IMR-90 (cell line): ENCODE measurements at regions not wholly inside any gene's neighbourhood (a gene's known extent, or its start where the extent isn't known, plus 50 kb on each side); places are given as distances from the start of the nearest gene placed in this dataset.

Source experiments
- ATAC-seq: fragments of 200-7000 bp; cut with Tn5 transposase; 2 replicates; pipeline ENCODE4 v1.9.1; 2020; ENCODE audit warnings: low read depth, mild to moderate bottlenecking, moderate library complexity
- BruUV-seq: library from RNA; stranded (reverse); fragments of 400-500 nt; replicated peaks from 2 replicates; lab custom pipeline; 2021; lab: Mats Ljungman, UMichigan
- CTCF ChIA-PET: fragments of 300-600 bp; formaldehyde crosslinking; extraction: SDS; loops from one replicate; lab custom pipeline; 2021; ENCODE audit warnings: antibody characterized with exemption; lab: Yijun Ruan, JAX
- POLR2A ChIA-PET: fragments of 300-600 bp; sonication (Branson Sonifier 250); formaldehyde crosslinking; loops from one replicate; lab custom pipeline; 2022; ENCODE audit warnings: antibody characterized with exemption; ENCODE audit not compliant: unreplicated experiment; lab: Charles Lee
- DNase-seq: peaks from one replicate; pipeline ENCODE4 v3.0.0; 2013
- H2AFZ ChIP-seq: replicated peaks from 2 replicates; pipeline ENCODE3; 2013; ENCODE audit warnings: low read length, mild to moderate bottlenecking; ENCODE audit not compliant: poor library complexity
- H2AK5ac ChIP-seq: 2 replicates; pipeline ENCODE4 v1.6.1; 2013; ENCODE audit warnings: low read depth, low read length, inconsistent platforms
- H2AK9ac ChIP-seq: replicated peaks from 2 replicates; pipeline ENCODE3; 2013; ENCODE audit warnings: mild to moderate bottlenecking, low read depth, low read length, moderate library complexity; ENCODE audit not compliant: poor library complexity
- H2BK120ac ChIP-seq: 2 replicates; pipeline ENCODE4 v1.6.1; 2013; ENCODE audit warnings: low read depth, low read length, inconsistent platforms
- H2BK15ac ChIP-seq: 3 replicates; pipeline ENCODE4 v1.6.1; 2013; ENCODE audit warnings: low read depth, low read length, inconsistent platforms
- H2BK20ac ChIP-seq: 2 replicates; pipeline ENCODE4 v1.6.1; 2013; ENCODE audit warnings: low read depth, mild to moderate bottlenecking, inconsistent platforms, low read length, moderate library complexity
- H2BK5ac ChIP-seq: 2 replicates; pipeline ENCODE4 v1.6.1; 2013; ENCODE audit warnings: mild to moderate bottlenecking, low read depth, low read length, inconsistent platforms; ENCODE audit not compliant: poor library complexity, severe bottlenecking
- H3K14ac ChIP-seq: replicated peaks from 2 replicates; pipeline ENCODE4 v1.6.1; 2013; ENCODE audit warnings: low read depth, low read length, inconsistent platforms
- H3K18ac ChIP-seq: 2 replicates; pipeline ENCODE4 v1.6.1; 2013; ENCODE audit warnings: low read depth, low read length, control low read depth
- H3K23ac ChIP-seq: 2 replicates; pipeline ENCODE4 v1.6.1; 2013; ENCODE audit warnings: low read depth, low read length, inconsistent platforms
- H3K27ac ChIP-seq: 2 replicates; pipeline ENCODE4 v1.5.1; 2013; ENCODE audit warnings: mild to moderate bottlenecking, control low read depth, low read length; ENCODE audit not compliant: insufficient read depth
- H3K27me3 ChIP-seq: 2 replicates; pipeline ENCODE4 v1.6.1; 2013; ENCODE audit warnings: low read length; ENCODE audit not compliant: control insufficient read depth, insufficient read depth
- H3K36me3 ChIP-seq: 2 replicates; pipeline ENCODE4 v1.6.1; 2013; ENCODE audit warnings: low read length, mixed read lengths; ENCODE audit not compliant: control insufficient read depth, insufficient read depth
- H3K4ac ChIP-seq: 2 replicates; pipeline ENCODE4 v1.6.1; 2013; ENCODE audit warnings: low read depth, low read length, inconsistent platforms
- H3K4me1 ChIP-seq: 2 replicates; pipeline ENCODE4 v1.6.1; 2013; ENCODE audit warnings: low read length, mixed read lengths; ENCODE audit not compliant: control insufficient read depth, insufficient read depth
- H3K4me2 ChIP-seq: 2 replicates; pipeline ENCODE4 v1.6.1; 2013; ENCODE audit warnings: low read depth, mild to moderate bottlenecking, control low read depth, low read length, moderate library complexity
- H3K4me3 ChIP-seq: 2 replicates; pipeline ENCODE4 v1.5.1; 2013; ENCODE audit warnings: low read depth, mild to moderate bottlenecking, control low read depth, low read length, moderate library complexity; ENCODE audit not compliant: insufficient read depth
- H3K56ac ChIP-seq: 2 replicates; pipeline ENCODE4 v1.6.1; 2013; ENCODE audit warnings: low read length, inconsistent platforms; ENCODE audit not compliant: insufficient read depth; ENCODE audit errors: extremely low read depth
- H3K79me1 ChIP-seq, 2 experiments: 2 replicates each; pipeline ENCODE4 v1.6.1; 2013; ENCODE audit warnings: low read length in 2 of 2, inconsistent platforms in 1 of 2, low read depth in 1 of 2
- H3K9ac ChIP-seq: 2 replicates; pipeline ENCODE4 v1.6.1; 2013; ENCODE audit warnings: low read depth, low read length, control low read depth
- H3K9me1 ChIP-seq: 2 replicates; pipeline ENCODE4 v1.6.1; 2013; ENCODE audit warnings: low read length, inconsistent platforms; ENCODE audit not compliant: insufficient read depth
- H3K9me3 ChIP-seq: 2 replicates; pipeline ENCODE4 v1.6.1; 2013; ENCODE audit warnings: low read length; ENCODE audit not compliant: control insufficient read depth, insufficient read depth
- H4K20me1 ChIP-seq: 2 replicates; pipeline ENCODE4 v1.6.1; 2013; ENCODE audit warnings: low read length, inconsistent platforms; ENCODE audit not compliant: insufficient read depth
- H4K5ac ChIP-seq: 2 replicates; pipeline ENCODE4 v1.6.1; 2013; ENCODE audit warnings: mild to moderate bottlenecking, low read depth, low read length, control low read depth
- H4K8ac ChIP-seq, 2 experiments: 2 replicates each; pipeline ENCODE4 v1.6.1; 2013; ENCODE audit warnings: low read depth in 2 of 2, low read length in 2 of 2, control low read depth in 1 of 2, inconsistent platforms in 1 of 2
- H4K91ac ChIP-seq: 2 replicates; pipeline ENCODE4 v1.6.1; 2013; ENCODE audit warnings: low read depth, low read length, inconsistent platforms; ENCODE audit not compliant: insufficient read depth
- BHLHE40 ChIP-seq: fragments of 150-350 bp; IDR thresholded peaks from 2 replicates; pipeline ENCODE4 v1.6.1; 2016; ENCODE audit warnings: mild to moderate bottlenecking, low read depth, low read length
- CEBPB ChIP-seq: IDR thresholded peaks from 2 replicates; pipeline ENCODE4 v1.6.1; 2012; ENCODE audit warnings: low read depth, low read length, improper control_type of control experiment
- CHD1 ChIP-seq: IDR thresholded peaks from 2 replicates; pipeline ENCODE4 v1.6.1; 2012; ENCODE audit warnings: low read depth, low read length, improper control_type of control experiment
- CTCF ChIP-seq: conservative IDR thresholded peaks from 2 replicates; pipeline ENCODE4 v1.5.1; 2012; ENCODE audit warnings: mild to moderate bottlenecking, low read depth, low read length, improper control_type of control experiment
- ELK1 ChIP-seq: fragments of 150-350 bp; IDR thresholded peaks from 2 replicates; pipeline ENCODE4 v1.6.1; 2016; ENCODE audit warnings: low read depth, mild to moderate bottlenecking, low read length, moderate library complexity, borderline replicate concordance
- MAFK ChIP-seq: IDR thresholded peaks from 2 replicates; pipeline ENCODE4 v1.6.1; 2012; ENCODE audit warnings: low read depth, low read length, improper control_type of control experiment
- MAZ ChIP-seq: IDR thresholded peaks from 2 replicates; pipeline ENCODE4 v1.6.1; 2012; ENCODE audit warnings: low read depth, mild to moderate bottlenecking, low read length, improper control_type of control experiment, moderate library complexity, borderline replicate concordance
- MXI1 ChIP-seq: IDR thresholded peaks from 2 replicates; pipeline ENCODE4 v1.6.1; 2012; ENCODE audit warnings: low read depth, mild to moderate bottlenecking, low read length, moderate library complexity, borderline replicate concordance
- POLR2A ChIP-seq: IDR thresholded peaks from 2 replicates; pipeline ENCODE4 v1.6.1; 2012; ENCODE audit warnings: mild to moderate bottlenecking, low read depth, low read length
- RFX5 ChIP-seq: IDR thresholded peaks from 2 replicates; pipeline ENCODE4 v1.8.0; 2012; ENCODE audit warnings: low read depth, mild to moderate bottlenecking, low read length, moderate library complexity
- SMC3 ChIP-seq: fragments of 150-350 bp; IDR thresholded peaks from 2 replicates; pipeline ENCODE4 v1.6.1; 2016; ENCODE audit warnings: low read depth, mild to moderate bottlenecking, antibody characterized with exemption, low read length, moderate library complexity
- USF2 ChIP-seq: fragments of 150-350 bp; IDR thresholded peaks from 2 replicates; pipeline ENCODE4 v1.6.1; 2017; ENCODE audit warnings: mild to moderate bottlenecking, antibody characterized with exemption, low read length, low read depth
- WGBS, 2 experiments: methylation state at CpG; one replicate each; pipeline versions ENCODE4 v1.1.5 to v1.1.7; 2013; ENCODE audit warnings: missing lambda C conversion rate in 2 of 2; ENCODE audit not compliant: insufficient read length in 1 of 2; ENCODE audit errors: extremely low coverage in 2 of 2; 5-methylcytosine and 5-hydroxymethylcytosine counted together
- dilution Hi-C: fragments of 300-500 bp; cut with HindIII; formaldehyde crosslinking; loops from one replicate; pipeline ENCODE4 v1.14.3; 2018; ENCODE audit warnings: low sequenced_read_pairs; ENCODE audit not compliant: unreplicated experiment
- in situ Hi-C: fragments of 300-500 bp; cut with MboI; formaldehyde crosslinking; loops from 3 replicates; pipeline ENCODE4 v1.14.3; 2019; ENCODE audit warnings: low sequenced_read_pairs, inconsistent platforms, mixed read lengths
- intact Hi-C: fragments of 100-400 bp; cut with micrococcal nuclease; formaldehyde crosslinking; loops from 2 replicates; pipeline ENCODE4 v1.10.0; 2022

GRCh38 chr7:137151041-137151689 lies 192.4 kb downstream of the PTN start (continued):
- TF ChIP-seq MAFK (peak; percentile 28; the same call in 1 of the 2 replicates), CEBPB (no peak)

GRCh38 chr7:137147338-137147720 lies 196.2 kb downstream of the PTN start:
- H3K27ac ChIP-seq = peak overlapping the region; percentile 99
- H2AK5ac ChIP-seq = peak overlapping the region; percentile 94
- H3K4me2 ChIP-seq = peak overlapping the region; percentile 69
- H2AFZ ChIP-seq = no peak overlapping the region
- BruUV-seq = no TSS peak
- peak overlapping the region; percentile 100 for H2BK120ac ChIP-seq
- peak overlapping the region; percentile 100 for H4K91ac ChIP-seq
- H3K36me3 ChIP-seq = no peaks in the 10 kb centered on the region
- H3K27me3 ChIP-seq = no peaks in the 10 kb centered on the region
- H3K79me1 ChIP-seq = peaks cover 3 to 12% of the 10 kb centered on the region in 2 experiments; a peak in 2 of 4 replicates
- H2BK5ac ChIP-seq = peak overlapping the region; percentile 99
- peaks cover 24% of the 10 kb centered on the region for H3K4me1 ChIP-seq
- peaks cover 11% of the 10 kb centered on the region for H3K9me1 ChIP-seq
- peak overlapping the region; percentile 85 to 93 for H4K8ac ChIP-seq
- DNase-seq (no peak), ATAC-seq (no peak)
- peak overlapping the region; percentile 98 for H2BK20ac ChIP-seq
- no peaks in the 10 kb centered on the region for H4K20me1 ChIP-seq
- in situ Hi-C loops (loop anchor here (10.0 to 25.0 kb wide), 2 partner anchors 273 to 840 kb away; no protein-coding TSS in a partner anchor), intact Hi-C loops (loop anchor here (2.0 to 5.0 kb wide), 6 partner anchors 35 to 280 kb away; partner anchors contain the start of gene CHRM2), dilution Hi-C loops (no loop called here)
- H2BK15ac ChIP-seq = peak overlapping the region; percentile 100; the same call in 2 of the 3 replicates
- ChIA-PET CTCF (interaction anchor here (0.6 to 1.3 kb wide), 2 partner anchors 12 to 1996 kb away, joined by 5 to 6 read pairs; no protein-coding TSS in a partner anchor), POLR2A (interaction anchor here (0.7 kb wide), 1 partner anchor 65 kb away, joined by 3 read pairs; no protein-coding TSS in a partner anchor)
- H3K4ac ChIP-seq = peak overlapping the region; percentile 99
- WGBS, 2 experiments = 90% methylated on average over 2 of the region's 3 CpGs; no CpG with 5 or more reads in 1 of the 2 experiments
- peak overlapping the region; percentile 100 for H3K18ac ChIP-seq
- peak overlapping the region; percentile 98 for H3K14ac ChIP-seq
- H4K5ac ChIP-seq = peak overlapping the region; percentile 100
- no peaks in the 10 kb centered on the region for H3K9me3 ChIP-seq
- H3K4me3 ChIP-seq = no peak overlapping the region
- H3K23ac ChIP-seq = peak overlapping the region; percentile 98
- H2AK9ac ChIP-seq = no peak overlapping the region
- peak overlapping the region; percentile 93 for H3K9ac ChIP-seq
- peak overlapping the region; percentile 93 for H3K56ac ChIP-seq
- TF ChIP-seq CEBPB (no peak), USF2 (no peak), CHD1 (no peak), CTCF (no peak), MAZ (no peak), ELK1 (no peak), SMC3 (no peak), BHLHE40 (no peak), RFX5 (no peak), MAFK (no peak), POLR2A (no peak), MXI1 (no peak)
